Stimulated activated naive CD8-positive, alpha-beta T cell treated with anti-CD3 and anti-CD28 coated beads, Interleukin-15, Interleukin-2, amounts not matched to agents 100 U/mL and 50 U/mL, for 24 hours (primary cell): ENCODE measurements at regions not wholly inside any gene's neighbourhood (a gene's known extent, or its start where the extent isn't known, plus 50 kb on each side); places are given as distances from the start of the nearest gene placed in this dataset.
A peak's percentile ranks its signal among the peaks of the same experiment; 100 is the strongest.
"Not testable (repeated sequence)": the region's sequence is repeated elsewhere in the genome, so short reads cannot be mapped to it uniquely, and the experiment has no call there.

ENCODE experiments used
- ATAC-seq: fragments of 150-1000 bp; cut with Tn5 transposase; one replicate; pipeline ENCODE4 v1.10.0; 2021
- DNase-seq: peaks from one replicate; pipeline ENCODE4 v3.0.0; 2021

DNA sequence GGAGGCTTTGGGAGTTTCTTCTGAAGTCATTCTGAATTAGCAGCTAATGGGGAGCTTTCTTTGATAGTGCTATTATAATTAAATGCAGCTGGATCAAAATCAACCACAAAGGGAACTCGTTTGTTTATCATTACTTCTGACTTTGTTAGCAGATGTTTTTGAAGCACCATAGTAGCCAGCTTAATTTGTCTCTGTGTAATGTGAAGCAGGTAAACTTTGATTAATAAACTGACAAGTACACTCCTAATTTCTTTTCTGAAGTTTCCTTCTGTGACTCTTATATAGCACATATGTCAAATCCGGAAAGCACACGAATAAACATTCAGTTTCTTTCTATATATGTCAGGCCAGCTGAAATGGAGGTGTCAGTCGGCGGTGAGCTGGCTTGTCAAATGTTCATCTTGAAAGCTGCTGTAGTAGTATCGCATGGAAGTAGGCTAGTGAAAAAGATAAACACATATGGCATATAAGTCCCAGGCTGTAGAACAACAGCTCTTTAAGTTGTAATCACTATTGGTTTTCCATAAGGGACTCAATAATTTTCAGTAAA lies 451.9 kb upstream of the ZEB2 start:
- ATAC-seq (no peak), DNase-seq (no peak)

DNA sequence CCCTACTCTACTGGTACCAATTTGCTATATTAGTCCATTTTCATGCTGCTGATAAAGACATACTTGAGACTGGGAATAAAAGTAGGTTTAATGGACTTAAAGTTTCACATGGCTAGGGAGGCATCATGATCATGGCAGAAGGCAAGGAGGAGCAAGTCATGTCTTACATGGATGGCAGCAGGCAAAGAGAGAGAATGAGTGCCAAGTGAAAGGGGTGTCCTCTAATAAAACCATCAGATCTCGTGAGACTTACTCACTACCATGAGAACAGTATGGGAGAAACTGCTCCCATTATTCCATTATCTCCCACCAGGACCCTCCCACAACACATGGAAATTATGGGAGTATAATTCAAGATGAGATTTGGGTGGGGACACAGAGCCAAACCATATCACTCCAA lies 450.5 kb upstream of the ZEB2 start:
- ATAC-seq, DNase-seq: not testable (repeated sequence)

DNA sequence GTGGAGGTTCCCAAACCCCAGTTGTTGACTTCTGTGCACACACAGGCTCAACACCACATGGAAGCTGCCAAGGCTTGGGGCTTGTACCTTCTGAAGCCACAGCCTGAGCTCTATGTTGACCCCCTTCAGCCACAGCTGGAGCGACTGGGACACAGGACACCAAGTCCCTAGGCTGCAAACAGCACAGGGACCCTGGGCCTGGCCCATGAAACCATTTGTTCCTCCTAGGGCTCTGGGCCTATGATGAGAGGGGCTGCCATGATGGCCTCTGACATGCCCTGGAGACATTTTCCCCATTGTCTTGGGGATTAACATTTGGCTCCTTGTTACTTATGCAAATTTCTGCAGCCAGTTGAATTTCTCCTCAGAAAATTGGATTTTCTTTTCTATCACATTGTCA lies 449.6 kb upstream of the ZEB2 start:
- DNase-seq, ATAC-seq: not testable (repeated sequence)

DNA sequence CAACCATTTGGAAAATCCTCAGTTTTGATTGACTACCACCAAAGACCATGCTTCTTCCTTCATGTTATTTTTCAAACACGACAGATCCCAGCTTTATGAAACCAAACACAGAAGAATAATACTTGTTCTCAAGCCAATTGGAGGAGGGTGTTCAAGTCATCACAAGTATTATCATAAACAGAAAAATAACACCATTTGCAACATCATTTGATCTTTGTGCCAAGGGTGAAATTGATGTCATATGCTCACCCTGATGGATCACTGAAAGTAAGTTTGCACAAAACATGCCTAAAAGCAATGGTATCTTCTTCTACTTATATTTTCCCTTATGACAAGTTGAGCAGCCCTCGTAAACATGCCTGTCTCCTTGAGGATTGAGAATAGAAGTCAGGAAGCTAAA lies 448.0 kb upstream of the ZEB2 start:
- no peak for ATAC-seq

DNA sequence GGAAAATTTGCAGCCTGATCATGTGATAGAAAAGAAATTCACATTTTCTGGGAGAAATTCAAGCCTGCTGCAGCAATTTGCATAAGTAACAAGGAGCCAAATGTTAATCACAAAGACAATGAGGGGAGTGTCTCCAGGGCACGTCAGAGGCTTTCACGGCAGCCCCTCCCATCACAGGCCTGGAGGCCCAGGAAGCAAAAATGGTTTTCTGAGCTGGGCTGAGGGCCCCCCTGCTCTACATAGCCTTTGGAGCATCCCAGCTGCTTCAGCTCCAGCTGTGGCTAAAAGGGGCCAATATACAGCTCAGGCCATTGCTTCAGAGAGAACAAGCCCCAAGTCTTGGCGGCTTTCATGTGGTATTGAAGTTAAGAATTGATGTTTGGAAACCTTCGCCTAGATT lies 445.3 kb upstream of the ZEB2 start:
- no peak for DNase-seq
- no peak for ATAC-seq

More for the DNA sequence above, 448.0 kb upstream of the ZEB2 start:
- DNase-seq, result no peak

DNA sequence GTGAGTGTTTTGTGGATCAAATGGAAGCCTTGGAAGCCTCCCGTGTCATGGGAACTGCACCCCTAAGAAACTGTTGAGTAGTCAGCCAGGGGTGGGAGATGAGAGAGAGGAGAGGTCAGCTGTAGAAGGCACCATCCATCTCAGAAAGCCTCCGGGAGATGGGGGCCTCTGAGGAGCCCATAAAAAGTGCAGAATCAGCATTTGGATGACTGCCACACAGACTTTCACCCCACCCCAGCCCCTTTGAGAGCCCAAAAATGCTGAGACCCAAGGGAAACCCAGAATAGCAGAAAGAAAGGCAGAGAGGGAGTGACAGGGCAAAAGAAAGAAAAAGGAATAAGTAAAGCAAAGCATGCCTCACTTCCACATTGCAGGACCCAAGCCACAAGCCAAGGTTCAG lies 443.1 kb upstream of the ZEB2 start:
- DNase-seq (no peak), ATAC-seq (no peak)

DNA sequence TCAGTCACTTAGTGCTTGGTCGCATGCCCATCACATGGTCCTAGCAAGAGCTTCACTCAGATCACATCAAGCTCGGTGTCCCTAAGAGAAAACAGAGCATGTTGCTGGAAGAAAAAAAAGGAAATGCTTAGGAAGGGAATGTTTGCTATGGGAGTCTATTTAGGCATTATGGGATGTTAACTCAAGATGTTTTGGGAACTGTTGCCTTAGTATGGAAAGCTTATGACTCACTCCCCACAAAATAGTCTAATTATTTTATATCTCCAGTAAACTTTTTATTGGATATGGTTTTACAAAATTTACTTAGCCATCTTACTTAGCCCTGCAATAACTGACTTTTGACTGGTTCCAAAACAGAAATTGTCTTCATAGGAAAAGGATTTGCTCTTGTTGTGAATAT lies 439.5 kb upstream of the ZEB2 start:
- DNase-seq, result no peak
- ATAC-seq, result no peak

DNA sequence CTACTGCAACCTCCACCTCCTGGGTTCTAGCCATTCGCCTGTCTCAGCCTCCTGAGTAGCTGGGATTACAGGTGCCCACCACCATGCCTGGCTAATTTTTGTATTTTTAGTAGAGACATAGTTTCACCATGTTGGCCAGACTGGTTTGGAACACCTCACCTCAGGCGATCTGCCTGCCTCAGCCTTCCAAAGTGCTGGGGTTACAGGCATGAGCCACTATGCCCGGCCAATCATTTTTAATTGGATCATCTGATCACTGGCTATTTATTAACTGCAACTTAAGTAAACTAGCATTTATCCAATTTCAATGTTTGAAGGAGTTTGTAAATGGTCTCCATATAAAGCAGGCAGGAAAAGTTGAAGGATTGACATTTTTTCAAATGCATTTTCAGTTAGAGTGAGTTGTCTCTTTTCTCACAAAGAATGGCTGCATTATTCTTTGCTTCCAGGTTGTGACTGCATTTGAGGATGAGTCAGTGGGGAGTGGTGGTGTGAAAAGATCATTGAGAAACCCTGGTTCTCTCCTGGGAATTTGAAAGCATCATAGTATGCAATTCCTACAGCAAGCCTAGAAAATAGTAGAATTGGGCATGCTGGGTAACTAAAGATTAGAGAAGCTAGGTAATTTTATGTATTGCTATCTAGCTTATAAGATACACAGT lies 431.1 kb upstream of the ZEB2 start:
- DNase-seq (no peak), ATAC-seq (no peak)

DNA sequence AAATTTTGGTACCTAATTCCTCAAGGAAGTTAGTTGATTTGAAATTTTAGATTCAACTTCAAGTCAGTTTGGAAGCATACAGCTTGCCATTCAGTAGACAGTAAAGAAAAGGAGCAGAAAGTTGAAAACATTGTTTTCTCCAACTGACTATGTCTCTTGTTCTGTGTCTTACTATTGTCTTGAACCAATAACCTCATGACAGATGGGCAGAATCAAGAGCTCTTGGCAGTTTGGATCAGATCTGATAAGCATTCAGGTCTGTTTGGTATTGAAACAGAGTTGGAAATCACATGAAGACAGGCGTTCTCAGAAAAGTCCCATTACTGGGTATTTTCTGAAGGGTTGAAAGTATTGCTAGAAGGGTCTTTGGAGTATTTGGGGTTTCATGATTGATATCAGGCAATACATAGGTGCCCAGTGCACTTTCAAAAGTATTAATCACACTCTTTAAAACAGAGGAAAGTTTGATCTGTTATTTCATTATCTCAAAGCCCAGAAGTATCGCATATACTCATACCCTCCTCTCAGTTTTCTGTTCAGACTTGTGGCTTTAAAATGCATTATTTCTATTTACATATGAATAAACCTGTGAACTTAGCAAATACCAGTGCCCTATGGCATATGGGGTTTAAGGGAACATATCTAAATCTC lies 428.4 kb upstream of the ZEB2 start:
- no peak for DNase-seq
- ATAC-seq, result peak; percentile 57

DNA sequence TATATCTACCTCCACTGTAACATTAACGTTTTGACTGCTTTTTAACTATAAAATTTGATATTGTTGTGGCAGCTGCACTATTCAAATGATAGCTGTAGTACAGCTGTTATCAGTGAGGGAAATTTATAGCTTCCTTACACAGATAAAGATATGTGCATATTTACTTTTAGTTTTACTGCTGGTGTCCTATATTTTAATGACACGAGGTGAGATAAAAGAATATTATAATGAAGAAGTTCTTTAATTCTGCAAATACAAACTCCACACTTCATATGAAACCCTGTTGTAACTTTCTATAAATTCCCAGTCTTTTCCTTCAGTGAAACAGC lies 427.8 kb upstream of the ZEB2 start:
- no peak for DNase-seq
- no peak for ATAC-seq

DNA sequence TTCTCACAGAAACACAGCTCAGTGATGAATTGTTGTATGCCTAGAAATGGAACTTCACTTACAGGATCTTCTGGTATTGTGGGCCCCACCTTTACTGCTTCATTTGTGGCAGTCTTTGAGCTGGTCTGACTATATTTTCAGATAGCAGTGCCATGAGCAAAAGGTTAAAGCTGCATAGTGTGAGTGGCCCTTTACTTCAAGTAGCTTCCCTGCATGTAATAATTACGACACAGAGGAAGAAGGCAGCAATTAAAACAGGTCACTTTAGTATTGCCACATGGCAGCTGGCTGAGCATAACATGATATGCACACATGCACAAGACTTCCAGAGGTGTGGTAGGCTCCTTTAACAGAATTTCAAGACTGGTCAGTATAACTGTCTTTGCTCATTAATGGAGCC lies 426.3 kb upstream of the ZEB2 start:
- ATAC-seq (no peak), DNase-seq (no peak)

DNA sequence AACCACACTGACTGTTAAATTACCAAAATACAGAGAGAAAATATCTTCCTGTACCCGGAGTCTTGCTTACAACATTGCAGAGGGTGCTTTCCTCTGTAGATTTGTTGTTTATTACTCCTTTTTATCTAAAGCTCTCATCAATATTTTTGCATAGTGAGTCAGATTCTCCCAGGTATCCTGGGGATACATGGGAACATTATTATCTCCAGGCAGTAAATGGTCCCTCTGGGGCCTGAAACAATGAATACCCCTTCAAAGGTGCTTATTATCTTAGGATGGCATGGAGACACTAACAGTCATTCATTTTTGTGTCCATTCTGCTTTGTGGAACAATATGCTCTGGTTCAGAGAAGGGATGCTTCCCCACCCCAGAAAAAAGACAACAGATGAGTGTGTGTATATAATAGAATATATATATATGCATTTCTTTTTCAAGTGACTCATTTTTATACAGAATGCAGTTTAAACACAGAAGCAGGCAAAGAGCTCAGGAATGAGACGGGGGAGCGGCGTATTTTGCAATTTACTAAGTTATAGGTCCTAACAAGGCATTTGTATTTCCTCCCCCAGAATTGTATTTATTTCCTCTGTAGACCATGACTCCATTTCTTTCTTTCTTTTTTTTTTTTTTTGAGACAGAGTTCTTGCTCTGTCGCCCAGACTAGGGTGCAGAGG lies 424.8 kb upstream of the ZEB2 start:
- ATAC-seq (no peak), DNase-seq (no peak)

DNA sequence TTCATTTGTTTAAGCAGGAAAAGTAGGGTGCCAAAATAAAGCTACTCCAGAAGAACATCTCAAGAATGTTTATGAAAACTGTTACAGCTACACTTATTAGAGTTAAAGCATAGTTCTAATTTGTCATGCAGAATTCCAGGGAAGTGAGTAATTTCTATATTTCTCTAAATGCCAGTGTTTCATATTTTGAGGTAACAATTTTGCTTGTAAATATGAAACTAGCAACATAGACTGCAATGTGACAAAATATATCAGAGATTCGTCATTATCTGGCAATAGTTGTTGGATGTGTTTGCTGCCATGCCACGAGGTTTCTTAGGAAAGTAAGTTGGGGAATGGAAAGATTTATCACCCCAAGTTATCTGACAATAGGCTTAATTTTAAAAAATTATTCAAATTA lies 424.1 kb upstream of the ZEB2 start:
- no peak for DNase-seq
- no peak for ATAC-seq

DNA sequence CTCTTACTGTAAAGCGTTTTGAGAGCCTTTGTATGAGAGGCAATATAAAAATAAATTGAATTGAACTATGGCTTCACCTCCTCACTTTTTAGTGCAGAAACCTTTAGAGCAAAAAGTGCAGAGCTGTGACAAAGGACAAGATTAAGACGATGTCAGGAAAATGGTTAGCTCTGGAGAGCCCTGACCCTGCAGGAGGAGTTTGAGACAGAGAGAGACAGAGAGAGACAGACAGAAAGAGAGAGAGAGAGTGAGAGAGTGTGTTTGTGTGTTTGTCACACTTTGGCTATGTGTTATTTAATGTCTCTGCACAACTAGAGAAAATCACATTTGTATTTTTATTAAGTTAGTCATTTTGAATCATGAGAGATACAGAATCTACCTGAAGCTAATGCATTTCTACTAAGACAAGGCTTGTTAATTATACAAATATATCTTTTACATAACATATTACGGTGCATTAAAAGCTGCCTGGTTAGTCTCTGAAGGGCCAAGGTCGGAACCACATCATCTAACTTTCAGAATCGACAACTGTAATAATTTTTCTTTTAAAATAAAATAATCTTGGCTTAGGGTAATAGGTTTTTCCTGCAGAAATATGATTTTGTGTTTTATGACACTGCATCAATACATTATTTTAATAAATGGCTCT lies 423.5 kb upstream of the ZEB2 start:
- DNase-seq (no peak), ATAC-seq (no peak)

DNA sequence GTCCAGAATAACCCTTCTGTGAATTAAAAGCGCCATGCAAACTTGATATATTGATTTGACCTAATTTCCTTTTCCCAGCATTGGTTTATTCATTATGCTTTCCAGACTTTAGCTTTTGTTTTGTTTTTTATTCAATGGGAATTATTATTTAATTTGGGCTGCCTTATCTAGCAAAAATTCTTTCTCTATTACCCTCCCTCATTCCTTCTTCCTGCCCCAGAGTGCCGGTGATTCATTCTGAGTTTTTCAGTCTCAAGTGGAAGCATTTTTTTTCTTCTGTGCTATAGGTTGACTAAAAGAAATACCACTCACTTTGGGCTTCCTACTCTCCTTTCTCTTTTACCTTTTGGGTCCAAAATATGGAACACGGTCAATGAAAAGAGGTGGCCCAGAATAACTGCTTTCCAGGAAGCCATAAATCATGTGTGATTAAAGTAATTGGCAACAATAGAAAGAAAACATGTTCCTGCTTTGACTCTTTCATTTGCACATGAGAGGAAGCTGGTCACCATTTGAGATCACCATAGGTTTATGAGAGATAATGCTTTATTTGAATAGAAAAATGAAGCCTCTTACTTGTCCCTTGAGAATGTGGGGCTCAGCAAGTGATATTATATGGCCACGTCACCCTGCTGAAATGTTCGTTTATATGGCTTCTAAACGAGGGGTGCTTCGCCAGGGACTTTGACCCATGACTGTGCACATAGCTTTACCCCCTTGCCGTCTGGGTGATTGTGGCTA lies 422.8 kb upstream of the ZEB2 start:
- DNase-seq (no peak), ATAC-seq (no peak)

DNA sequence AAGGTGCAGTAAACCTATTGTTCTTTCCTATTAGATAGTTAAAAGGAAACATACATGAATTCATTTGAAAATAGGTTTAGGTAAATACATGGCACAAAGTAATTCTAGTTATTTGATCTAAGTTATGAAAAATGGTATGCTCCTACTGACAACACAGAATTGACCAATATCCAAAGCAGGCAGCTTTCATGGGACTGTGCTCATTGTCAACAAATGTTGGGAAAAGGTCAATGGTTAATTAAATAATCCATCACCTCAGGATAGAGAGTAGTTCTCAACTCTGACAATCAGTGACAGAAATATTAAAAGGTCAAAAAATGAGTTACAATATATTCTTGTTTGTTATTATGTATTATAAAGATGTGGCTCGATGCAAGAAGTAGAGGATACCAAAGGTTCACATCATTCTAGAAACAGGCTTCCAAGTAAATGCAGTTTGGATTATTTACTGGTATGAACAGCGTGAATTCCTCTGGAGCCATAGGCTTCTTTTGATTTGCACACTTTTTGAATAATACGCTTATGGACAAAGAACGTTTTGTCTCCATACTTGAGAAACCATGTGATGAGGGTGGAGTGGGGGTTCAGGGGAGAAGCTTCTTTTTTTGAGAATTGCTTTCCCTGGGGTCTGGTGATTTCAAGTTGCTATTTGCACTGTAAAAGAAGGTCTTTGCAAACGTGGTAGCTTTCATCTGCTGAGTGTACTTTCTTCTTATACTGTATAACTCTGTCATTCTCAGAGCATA lies 422.0 kb upstream of the ZEB2 start:
- no peak for DNase-seq
- ATAC-seq, result no peak

DNA sequence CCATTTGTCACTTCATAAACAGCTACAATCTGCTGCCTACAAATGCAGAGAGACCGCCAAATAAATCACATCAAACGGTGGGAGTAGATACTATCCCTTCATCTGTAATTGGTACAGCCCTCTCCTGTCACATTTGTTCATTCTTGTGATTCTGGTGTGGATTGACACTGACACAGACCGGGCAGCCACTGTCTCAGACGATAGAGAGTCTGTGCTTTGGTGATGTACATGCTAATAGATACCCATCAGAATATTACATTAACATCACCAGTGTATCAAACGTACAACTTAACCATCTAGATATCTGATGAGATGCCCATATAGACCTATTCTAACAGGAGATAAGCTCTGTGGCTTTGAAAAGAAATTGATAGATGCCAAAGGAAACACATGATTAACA lies 419.7 kb upstream of the ZEB2 start:
- DNase-seq, result no peak

DNA sequence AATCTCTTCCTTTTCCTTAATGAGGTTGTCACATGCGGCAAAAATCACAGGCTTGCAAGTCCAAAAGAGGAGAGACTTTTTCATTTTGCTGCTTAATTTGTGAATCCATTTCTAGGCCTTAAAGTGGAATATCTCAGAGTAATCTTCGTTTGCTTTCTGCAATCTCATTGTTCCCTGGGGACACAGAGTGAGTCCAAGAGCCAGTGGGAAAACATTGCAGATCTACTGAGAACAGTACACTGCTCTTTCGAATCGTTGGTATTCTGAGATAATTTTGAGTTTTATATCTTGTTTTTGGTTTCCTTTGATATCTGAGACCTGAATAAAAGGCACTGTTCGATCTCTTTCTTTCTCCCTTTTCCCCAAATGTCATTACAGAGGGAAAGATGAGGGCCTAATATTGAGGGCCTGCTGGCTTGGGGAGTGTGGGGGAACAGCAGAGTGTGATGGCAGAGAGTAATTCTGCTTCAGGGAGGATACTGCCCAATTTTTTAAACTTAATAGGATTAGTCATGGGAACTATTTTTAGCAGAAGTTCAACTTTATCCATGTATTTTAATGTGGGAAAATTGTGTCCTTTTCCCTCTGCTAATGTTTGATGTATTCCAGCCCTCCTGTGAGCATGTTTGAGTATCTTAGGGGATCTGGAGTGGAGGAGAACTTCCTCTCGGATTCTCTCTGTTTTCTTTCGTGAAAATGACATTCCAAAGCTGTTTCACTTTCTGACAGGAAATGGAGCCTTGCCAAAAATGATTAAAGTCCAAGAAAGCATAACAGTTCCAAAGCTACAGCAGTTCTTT lies 418.2 kb upstream of the ZEB2 start:
- ATAC-seq (no peak), DNase-seq (no peak)

More for the DNA sequence above, 419.7 kb upstream of the ZEB2 start:
- ATAC-seq, result no peak

DNA sequence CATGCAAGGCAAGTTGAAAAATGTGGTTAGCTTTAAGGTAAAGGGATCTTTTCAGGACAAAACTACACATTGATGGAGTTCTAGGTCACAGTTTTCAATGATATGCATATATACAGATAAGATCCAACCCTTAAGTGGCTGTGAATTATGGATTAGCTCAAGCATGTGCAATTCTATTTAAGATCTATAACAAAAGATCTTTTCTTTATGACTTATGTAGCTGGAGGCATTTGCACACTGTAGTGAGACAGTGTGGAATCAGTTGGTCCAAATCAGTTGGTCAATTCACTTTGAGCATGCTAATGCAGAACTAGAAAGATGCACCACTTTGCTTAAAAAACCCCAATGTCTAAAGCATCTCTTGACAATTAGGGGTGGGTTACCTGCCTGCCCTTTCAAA lies 417.1 kb upstream of the ZEB2 start:
- ATAC-seq (no peak), DNase-seq (no peak)

DNA sequence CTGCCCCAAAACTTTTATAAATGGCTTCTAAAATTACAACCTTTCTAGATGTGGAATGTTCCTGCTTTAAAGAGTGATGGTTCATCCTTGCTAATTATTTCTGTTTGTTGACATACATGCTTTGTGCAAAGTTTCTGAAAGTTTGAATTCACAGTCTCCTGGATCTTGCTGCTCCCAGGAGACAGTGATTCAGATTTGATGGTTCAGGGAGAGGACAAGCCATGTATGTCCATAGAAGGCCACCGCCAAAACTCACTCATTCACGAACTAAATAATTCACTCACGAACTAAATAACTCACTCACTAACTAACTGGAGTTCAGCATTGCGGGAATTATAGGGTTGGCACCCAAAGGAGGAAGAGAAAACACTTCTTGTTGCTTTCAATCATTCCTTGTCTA lies 416.5 kb upstream of the ZEB2 start:
- ATAC-seq, result no peak
- DNase-seq, result no peak

DNA sequence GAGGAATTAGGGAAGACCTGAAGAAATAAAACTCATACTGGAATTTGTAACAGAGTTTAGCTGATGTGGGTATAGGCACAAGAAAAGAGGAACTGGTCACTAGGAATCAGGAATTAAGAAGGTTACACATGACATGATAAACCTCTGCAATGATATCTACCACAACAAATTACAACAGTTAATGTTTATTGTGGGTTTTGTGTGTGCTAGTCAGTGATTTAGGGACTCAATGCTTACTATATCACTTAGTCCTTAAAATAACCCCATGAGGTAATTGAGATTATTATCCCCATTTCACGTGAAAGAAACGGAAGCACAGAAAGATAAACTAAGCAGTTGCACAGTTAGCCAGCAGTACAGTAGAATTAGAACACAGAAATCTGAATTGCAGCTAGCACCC lies 415.8 kb upstream of the ZEB2 start:
- DNase-seq (no peak), ATAC-seq (no peak)
